Glutamatergic neuron (in vitro differentiated cells): ENCODE measurements at regions not wholly inside any gene's neighbourhood (a gene's known extent, or its start where the extent isn't known, plus 50 kb on each side); places are given as distances from the start of the nearest gene placed in this dataset.

Source experiments
- DNase-seq: peaks from one replicate; pipeline ENCODE4 v3.0.0; 2022
- H3K27ac Mint-ChIP-seq: one replicate; pipeline ENCODE4 v1.8.0; 2020; ENCODE audit warnings: mild to moderate bottlenecking, mixed read lengths, inconsistent platforms; ENCODE audit not compliant: unreplicated experiment
- H3K27me3 Mint-ChIP-seq: one replicate; pipeline ENCODE4 v1.8.0; 2020; ENCODE audit warnings: mild to moderate bottlenecking, moderate library complexity, mixed read lengths, inconsistent platforms; ENCODE audit not compliant: unreplicated experiment
- H3K36me3 Mint-ChIP-seq: one replicate; pipeline ENCODE4 v1.8.0; 2020; ENCODE audit warnings: mild to moderate bottlenecking, mixed read lengths, inconsistent platforms; ENCODE audit not compliant: unreplicated experiment
- H3K4me1 Mint-ChIP-seq: one replicate; pipeline ENCODE4 v1.8.0; 2020; ENCODE audit warnings: mild to moderate bottlenecking, low read depth, mixed read lengths, inconsistent platforms; ENCODE audit not compliant: unreplicated experiment
- H3K4me3 Mint-ChIP-seq: one replicate; pipeline ENCODE4 v1.8.0; 2020; ENCODE audit warnings: mild to moderate bottlenecking, mixed read lengths, inconsistent platforms; ENCODE audit not compliant: unreplicated experiment
- H3K9me3 Mint-ChIP-seq: one replicate; pipeline ENCODE4 v1.8.0; 2020; ENCODE audit warnings: mild to moderate bottlenecking, moderate library complexity, mixed read lengths, inconsistent platforms; ENCODE audit not compliant: unreplicated experiment
- CTCF ChIP-seq: fragments of 200-600 bp; sonication (generic); IDR thresholded peaks from one replicate; pipeline ENCODE4 v1.5.0; 2021; ENCODE audit not compliant: partially characterized antibody, unreplicated experiment

DNA sequence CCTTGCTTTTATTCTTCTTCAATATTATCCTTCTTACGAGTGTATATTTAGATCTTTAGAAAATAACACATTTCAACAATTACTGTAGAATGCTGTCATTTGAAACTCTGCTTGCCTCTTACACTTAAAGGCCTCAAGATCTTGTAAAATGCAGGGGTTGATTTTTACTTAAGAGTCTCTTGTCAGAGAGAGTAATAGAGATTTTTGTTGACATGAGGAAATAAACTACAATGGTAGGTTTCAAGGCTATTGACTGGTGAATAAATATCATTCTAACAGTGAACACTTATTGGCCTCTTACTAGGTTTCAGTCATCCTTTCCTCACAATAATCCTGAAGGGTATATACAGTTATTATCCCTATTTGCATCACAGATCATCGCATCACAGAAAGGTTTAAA, 344.6 kb downstream of the GBE1 start:
- DNase-seq = no peak

DNA sequence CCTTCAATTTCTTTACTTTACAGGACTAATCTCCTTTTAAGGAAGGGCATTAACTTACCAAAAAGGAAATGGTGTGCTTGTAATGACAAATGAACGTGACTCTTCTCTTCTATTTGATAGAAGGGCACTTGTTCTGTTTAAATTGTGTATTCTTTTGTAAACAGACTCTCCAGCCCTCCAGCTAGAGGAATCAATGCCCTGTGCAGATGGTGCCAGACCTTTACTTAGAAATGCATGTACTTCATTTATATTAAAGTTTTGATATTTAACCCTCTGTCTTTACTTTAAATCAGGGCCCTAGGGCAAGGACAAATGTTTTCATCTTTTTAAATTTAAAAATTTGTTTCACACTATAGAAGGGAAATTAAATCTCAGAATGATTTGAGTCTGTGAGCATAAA, 355.1 kb downstream of the GBE1 start:
- H3K36me3 Mint-ChIP-seq = no peaks in the 10 kb centered on the region
- H3K27me3 Mint-ChIP-seq = no peaks in the 10 kb centered on the region
- H3K9me3 Mint-ChIP-seq = no peaks in the 10 kb centered on the region
- TF ChIP-seq CTCF = no peak
- DNase-seq = no peak
- H3K4me1 Mint-ChIP-seq = peaks cover 19% of the 10 kb centered on the region
- H3K4me3 Mint-ChIP-seq = no peak overlapping the region
- H3K27ac Mint-ChIP-seq = no peak overlapping the region

More for the DNA sequence above, 344.6 kb downstream of the GBE1 start:
- Mint-ChIP-seq H3K27ac (no peak overlapping the region), H3K36me3 (no peaks in the 10 kb centered on the region), H3K4me3 (no peak overlapping the region), H3K9me3 (no peaks in the 10 kb centered on the region), H3K4me1 (no peaks in the 10 kb centered on the region), H3K27me3 (no peaks in the 10 kb centered on the region)
- TF ChIP-seq CTCF = no peak

GRCh38 chr3:81395739-81396513, 365.5 kb downstream of the GBE1 start:
- Mint-ChIP-seq H3K4me1 (peaks cover 23% of the 10 kb centered on the region), H3K9me3 (peaks cover 8% of the 10 kb centered on the region), H3K27me3 (peaks cover 7% of the 10 kb centered on the region), H3K27ac (peak overlapping the region; percentile 93), H3K4me3 (peak overlapping the region; percentile 55), H3K36me3 (no peaks in the 10 kb centered on the region)
- TF ChIP-seq CTCF = peak; percentile 65
- peak; percentile 77 for DNase-seq

DNA sequence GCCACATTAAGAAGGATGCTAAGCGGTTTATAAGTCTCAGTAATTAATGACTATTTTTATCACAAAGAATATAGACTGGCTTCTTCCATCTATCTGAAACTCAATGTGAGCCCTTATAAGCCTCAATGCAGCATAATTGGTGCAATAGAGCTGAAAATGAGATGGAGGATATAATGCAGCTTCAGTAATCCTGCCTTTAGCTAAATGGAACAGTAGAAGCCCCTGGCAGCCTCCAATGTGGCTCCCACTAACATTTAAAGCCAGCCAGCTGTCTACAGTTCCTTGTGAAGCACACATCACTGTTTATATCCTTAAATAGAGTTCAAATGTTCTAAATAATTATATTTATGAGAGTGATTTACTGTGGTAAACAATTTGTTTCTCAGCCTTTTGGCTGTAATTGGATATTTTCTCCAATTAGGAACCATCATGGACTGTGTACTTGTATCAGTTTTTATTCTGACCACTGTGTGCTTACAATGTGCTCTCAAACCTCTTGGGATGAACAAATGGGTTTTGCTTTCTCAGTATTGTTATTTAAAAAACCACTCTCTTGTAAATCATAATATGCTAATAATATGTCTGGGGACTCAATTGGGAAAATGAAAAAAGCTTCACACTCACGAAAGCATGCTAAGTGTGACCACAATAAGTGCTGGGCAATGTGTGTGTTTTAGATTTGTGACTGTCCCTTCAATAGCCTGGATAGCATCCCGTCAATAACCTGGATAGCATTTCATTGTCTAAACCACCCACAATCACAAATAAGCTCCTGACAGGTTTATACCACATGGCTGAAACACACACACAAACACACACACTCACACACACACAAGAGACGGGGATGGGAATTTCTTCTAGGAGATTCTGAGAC, 366.6 kb downstream of the GBE1 start:
- DNase-seq = no peak

More for the DNA sequence above, 366.6 kb downstream of the GBE1 start:
- no peak for TF ChIP-seq CTCF
- H3K36me3 Mint-ChIP-seq = no peaks in the 10 kb centered on the region
- peak overlapping the region; percentile 93 for H3K27ac Mint-ChIP-seq
- peaks cover 8% of the 10 kb centered on the region for H3K9me3 Mint-ChIP-seq
- H3K27me3 Mint-ChIP-seq = peaks cover 7% of the 10 kb centered on the region
- H3K4me1 Mint-ChIP-seq = peaks cover 23% of the 10 kb centered on the region
- H3K4me3 Mint-ChIP-seq = peak overlapping the region; percentile 37
